B cell (primary cell): ENCODE measurements at regions not wholly inside any gene's neighbourhood (a gene's known extent, or its start where the extent isn't known, plus 50 kb on each side); places are given as distances from the start of the nearest gene placed in this dataset.

Experiments
- CTCF ChIP-seq: fragments of 200-600 bp; IDR thresholded peaks from one replicate; pipeline ENCODE4 v1.8.0; 2022; ENCODE audit warnings: antibody characterized with exemption, mild to moderate bottlenecking
- EZH2 ChIP-seq: IDR thresholded peaks from 2 replicates; pipeline ENCODE4 v1.6.1; 2012; ENCODE audit warnings: borderline replicate concordance, low read depth, mild to moderate bottlenecking, moderate library complexity, low read length; ENCODE audit not compliant: insufficient read depth, poor library complexity, severe bottlenecking

GRCh38 chr9:113756476-113757192 is 119.5 kb upstream of the ZNF618 start:
- TF ChIP-seq CTCF: no peak
- no peak for TF ChIP-seq EZH2
